ENCODE measurements at regions not wholly inside any gene's neighbourhood (a gene's known extent, or its start where the extent isn't known, plus 50 kb on each side); places are given as distances from the start of the nearest gene placed in this dataset.

- TF ChIP-seq CTCF (IDR thresholded peaks at IDR 0.05; ENCODE audit: low read depth, low read length) (no peak), POLR2A (IDR thresholded peaks at IDR 0.05; ENCODE audit: extremely low read depth, insufficient read length) (no peak)
- TF ChIP-seq, protein P1, sequence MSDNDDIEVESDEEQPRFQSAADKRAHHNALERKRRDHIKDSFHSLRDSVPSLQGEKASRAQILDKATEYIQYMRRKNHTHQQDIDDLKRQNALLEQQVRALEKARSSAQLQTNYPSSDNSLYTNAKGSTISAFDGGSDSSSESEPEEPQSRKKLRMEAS (IDR thresholded peaks at IDR 0.05; ENCODE audit: low read depth, low read length), result no peak
These were observed 163.5 kb downstream of the IRF8 start for GRCh38 chr16:86062271-86062965.
